ENCODE measurements at regions not wholly inside any gene's neighbourhood (a gene's known extent, or its start where the extent isn't known, plus 50 kb on each side); places are given as distances from the start of the nearest gene placed in this dataset.

DNA sequence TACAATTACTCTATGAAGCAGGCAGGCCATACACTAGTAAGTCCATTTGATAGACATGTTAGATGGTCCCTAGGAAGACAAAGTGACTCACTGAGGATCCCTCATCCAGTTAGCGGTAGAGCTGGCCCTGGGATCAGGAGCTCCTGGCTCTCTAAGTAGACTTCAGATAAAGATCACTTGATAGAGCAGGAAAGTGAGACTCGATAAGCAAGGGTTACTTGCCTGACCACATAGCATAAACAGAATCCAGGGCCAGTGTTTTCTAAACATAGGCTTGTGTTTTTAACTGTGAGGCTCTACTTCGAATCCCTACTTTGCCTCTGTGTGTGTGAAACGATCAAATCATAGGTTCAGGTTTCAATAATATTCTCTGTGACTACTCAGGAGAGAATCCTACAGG, 355.2 kb upstream of the TRIB2 start:
- no peaks in the 10 kb centered on the region for H3K4me1 ChIP-seq (ENCODE audit: control insufficient read depth, insufficient read depth, low read length)
- H3K4me3 ChIP-seq (ENCODE audit: low read length) = no peak overlapping the region
- no peaks in the 10 kb centered on the region for H3K27me3 ChIP-seq (replicated peaks; ENCODE audit: control insufficient read depth, insufficient read depth, low read length)
- no peaks in the 10 kb centered on the region for H3K36me3 ChIP-seq (ENCODE audit: control insufficient read depth, insufficient read depth, low read length, severe bottlenecking)
- no peak for DNase-seq (ENCODE audit: low read depth)
- no peak overlapping the region for H3K9ac ChIP-seq (ENCODE audit: low read length)
- no peaks in the 10 kb centered on the region for H3K9me3 ChIP-seq (ENCODE audit: control insufficient read depth, low read length)

DNA sequence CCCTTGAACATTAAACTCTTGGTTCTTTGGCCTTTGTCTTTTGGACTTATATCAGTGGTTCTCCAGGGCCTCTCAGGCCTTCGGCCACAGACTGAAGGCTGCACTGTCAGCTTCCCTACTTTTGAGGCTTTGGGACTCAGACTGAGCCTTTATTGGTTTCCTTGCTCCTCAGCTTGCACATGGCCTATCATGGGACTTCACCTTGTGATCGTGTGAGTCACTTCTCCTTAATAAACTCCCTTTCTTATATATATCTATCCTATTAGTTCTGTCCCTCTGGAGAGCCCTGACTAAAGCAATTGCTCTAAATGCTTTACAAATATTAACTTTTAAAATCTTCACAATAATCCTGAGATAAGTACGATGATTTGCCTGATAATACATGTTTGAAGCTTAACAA, 353.6 kb upstream of the TRIB2 start:
- no peak for DNase-seq (ENCODE audit: low read depth)
- no peaks in the 10 kb centered on the region for H3K4me1 ChIP-seq (ENCODE audit: control insufficient read depth, insufficient read depth, low read length)
- no peak overlapping the region for H3K4me3 ChIP-seq (ENCODE audit: low read length)
- no peaks in the 10 kb centered on the region for H3K9me3 ChIP-seq (ENCODE audit: control insufficient read depth, low read length)
- H3K9ac ChIP-seq (ENCODE audit: low read length) = no peak overlapping the region
- H3K27me3 ChIP-seq (replicated peaks; ENCODE audit: control insufficient read depth, insufficient read depth, low read length) = no peaks in the 10 kb centered on the region
- no peaks in the 10 kb centered on the region for H3K36me3 ChIP-seq (ENCODE audit: control insufficient read depth, insufficient read depth, low read length, severe bottlenecking)

DNA sequence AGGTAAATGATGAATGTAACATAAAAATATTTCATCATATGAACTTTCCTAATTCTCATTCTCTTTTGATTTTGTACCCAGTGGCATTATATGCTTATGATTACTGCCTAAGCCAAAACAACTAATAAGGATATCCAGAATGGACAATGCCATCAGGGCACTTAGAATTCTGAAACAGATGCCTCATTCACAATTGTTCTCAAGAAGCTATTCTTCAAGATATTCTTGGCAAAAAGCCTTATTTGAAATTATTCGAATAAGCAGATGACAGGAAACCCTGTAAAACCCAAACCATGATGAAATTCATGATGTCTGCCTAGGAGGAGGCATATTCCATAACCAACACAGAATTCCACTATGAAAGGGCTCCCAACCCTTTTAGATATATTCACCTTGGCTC, 353.2 kb upstream of the TRIB2 start:
- no peak overlapping the region for H3K9ac ChIP-seq (ENCODE audit: low read length)
- H3K27me3 ChIP-seq (replicated peaks; ENCODE audit: control insufficient read depth, insufficient read depth, low read length) = no peaks in the 10 kb centered on the region
- no peak for DNase-seq (ENCODE audit: low read depth)
- H3K9me3 ChIP-seq (ENCODE audit: control insufficient read depth, low read length) = no peaks in the 10 kb centered on the region
- no peaks in the 10 kb centered on the region for H3K36me3 ChIP-seq (ENCODE audit: control insufficient read depth, insufficient read depth, low read length, severe bottlenecking)
- no peak overlapping the region for H3K4me3 ChIP-seq (ENCODE audit: low read length)
- H3K4me1 ChIP-seq (ENCODE audit: control insufficient read depth, insufficient read depth, low read length) = no peaks in the 10 kb centered on the region

DNA sequence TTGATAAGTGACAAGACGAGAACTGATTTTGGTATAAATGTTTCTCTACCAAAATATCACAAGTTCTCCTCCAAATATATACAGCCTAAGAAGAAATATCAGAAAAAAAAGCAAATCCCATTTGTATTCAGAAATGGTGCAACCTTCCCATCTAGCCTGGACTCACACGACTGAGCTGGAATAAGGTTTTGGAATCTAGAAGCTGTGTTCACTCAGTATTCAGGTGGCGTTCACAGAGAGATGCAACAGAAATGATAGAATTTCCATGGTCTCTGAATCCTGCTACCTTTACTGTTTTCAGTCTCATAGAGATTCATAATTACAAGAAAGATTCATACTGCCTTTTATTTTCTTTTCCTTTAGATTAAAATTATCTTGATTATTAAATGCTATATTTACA, 347.2 kb upstream of the TRIB2 start:
- H3K9ac ChIP-seq (ENCODE audit: low read length) = no peak overlapping the region
- no peak overlapping the region for H3K4me3 ChIP-seq (ENCODE audit: low read length)
- no peaks in the 10 kb centered on the region for H3K27me3 ChIP-seq (replicated peaks; ENCODE audit: control insufficient read depth, insufficient read depth, low read length)
- no peaks in the 10 kb centered on the region for H3K9me3 ChIP-seq (ENCODE audit: control insufficient read depth, low read length)
- no peaks in the 10 kb centered on the region for H3K4me1 ChIP-seq (ENCODE audit: control insufficient read depth, insufficient read depth, low read length)
- H3K36me3 ChIP-seq (ENCODE audit: control insufficient read depth, insufficient read depth, low read length, severe bottlenecking) = no peaks in the 10 kb centered on the region
- DNase-seq (ENCODE audit: low read depth) = no peak

DNA sequence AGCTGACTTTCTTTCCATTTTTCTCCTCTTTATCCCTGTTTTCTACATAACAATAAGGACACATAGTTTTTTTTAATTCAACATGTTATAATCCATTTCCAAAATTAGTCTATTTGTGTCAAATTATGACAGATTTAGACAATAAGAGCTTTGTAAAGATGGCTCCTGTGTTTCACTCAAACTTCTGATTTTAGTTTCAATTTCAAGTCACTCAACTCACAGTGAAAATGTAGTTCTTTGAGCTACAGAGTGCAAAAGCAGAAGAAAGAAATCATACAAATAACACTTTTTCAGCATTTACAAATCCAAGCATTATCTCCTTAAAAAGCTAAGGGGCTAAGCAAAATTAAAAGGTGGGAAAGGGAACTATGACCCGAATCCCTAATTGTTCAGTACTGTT, 340.7 kb upstream of the TRIB2 start:
- no peak for DNase-seq (ENCODE audit: low read depth)
- Histone ChIP-seq H3K4me3 (ENCODE audit: low read length) (no peak overlapping the region), H3K36me3 (ENCODE audit: control insufficient read depth, insufficient read depth, low read length, severe bottlenecking) (no peaks in the 10 kb centered on the region), H3K4me1 (ENCODE audit: control insufficient read depth, insufficient read depth, low read length) (peaks cover 4% of the 10 kb centered on the region), H3K9me3 (ENCODE audit: control insufficient read depth, low read length) (no peaks in the 10 kb centered on the region), H3K9ac (ENCODE audit: low read length) (no peak overlapping the region), H3K27me3 (replicated peaks; ENCODE audit: control insufficient read depth, insufficient read depth, low read length) (no peaks in the 10 kb centered on the region)

DNA sequence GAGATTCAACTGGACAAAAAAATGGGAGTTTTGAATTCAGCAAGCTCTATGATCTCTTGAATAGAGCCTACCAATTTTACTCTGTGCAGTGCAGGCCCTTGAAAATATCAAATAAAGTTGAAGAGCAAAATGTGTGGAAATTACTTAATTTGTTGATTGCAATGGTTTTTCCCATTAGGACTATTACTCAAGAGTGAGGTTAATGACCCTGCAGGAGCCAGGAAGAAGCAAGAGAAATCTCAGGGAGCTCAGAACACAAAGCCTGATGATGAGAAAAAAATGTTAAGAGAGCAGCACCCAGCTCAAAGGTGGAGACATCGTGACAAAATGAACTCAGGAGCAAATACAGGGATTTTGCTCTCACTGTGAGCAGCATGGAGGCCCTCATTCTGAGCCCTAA, 337.6 kb upstream of the TRIB2 start:
- no peaks in the 10 kb centered on the region for H3K9me3 ChIP-seq (ENCODE audit: control insufficient read depth, low read length)
- H3K36me3 ChIP-seq (ENCODE audit: control insufficient read depth, insufficient read depth, low read length, severe bottlenecking) = no peaks in the 10 kb centered on the region
- peaks cover 4% of the 10 kb centered on the region for H3K4me1 ChIP-seq (ENCODE audit: control insufficient read depth, insufficient read depth, low read length)
- no peak for DNase-seq (ENCODE audit: low read depth)
- H3K27me3 ChIP-seq (replicated peaks; ENCODE audit: control insufficient read depth, insufficient read depth, low read length) = no peaks in the 10 kb centered on the region
- no peak overlapping the region for H3K9ac ChIP-seq (ENCODE audit: low read length)
- no peak overlapping the region for H3K4me3 ChIP-seq (ENCODE audit: low read length)

DNA sequence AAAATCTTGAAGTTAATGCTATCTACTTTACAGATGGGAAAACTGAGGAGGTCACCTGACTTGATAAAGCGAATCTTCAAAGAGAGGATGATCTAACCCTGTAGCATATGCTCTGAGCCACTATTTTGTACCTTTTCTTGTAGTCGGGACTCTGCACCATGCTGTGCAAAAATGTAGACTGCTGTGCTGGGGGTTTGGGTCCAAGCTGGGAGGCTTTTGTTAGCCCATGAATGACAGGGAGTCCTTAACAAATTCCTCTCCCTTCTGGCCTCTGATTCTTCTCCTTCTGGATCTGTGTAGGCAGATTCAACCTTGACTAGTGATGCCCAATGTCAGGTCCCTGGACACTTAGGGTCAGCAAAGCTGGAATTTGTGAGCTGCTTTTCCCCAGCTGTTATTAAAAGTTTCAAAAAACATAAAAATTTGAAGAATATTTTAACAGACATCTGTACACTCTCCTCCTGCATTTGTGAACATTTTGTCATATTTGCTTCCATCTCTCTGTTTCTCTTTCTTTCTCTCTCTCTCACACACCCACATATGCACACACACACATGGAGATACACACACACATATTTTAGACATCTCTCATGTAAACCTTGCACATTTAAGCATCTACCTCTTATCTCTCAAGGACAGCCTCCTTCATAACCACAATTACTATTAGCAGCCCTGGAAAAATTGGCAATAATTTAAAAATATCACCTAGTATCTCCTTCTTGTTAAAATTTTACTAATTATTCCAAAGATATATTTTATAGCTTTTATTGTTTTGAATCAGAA, 335.0 kb upstream of the TRIB2 start:
- Histone ChIP-seq H3K36me3 (ENCODE audit: control insufficient read depth, insufficient read depth, low read length, severe bottlenecking) (no peaks in the 10 kb centered on the region), H3K9ac (ENCODE audit: low read length) (no peak overlapping the region), H3K9me3 (ENCODE audit: control insufficient read depth, low read length) (no peaks in the 10 kb centered on the region), H3K27me3 (replicated peaks; ENCODE audit: control insufficient read depth, insufficient read depth, low read length) (no peaks in the 10 kb centered on the region), H3K4me1 (ENCODE audit: control insufficient read depth, insufficient read depth, low read length) (peaks cover 4% of the 10 kb centered on the region), H3K4me3 (ENCODE audit: low read length) (no peak overlapping the region)
- DNase-seq (ENCODE audit: low read depth) = no peak

DNA sequence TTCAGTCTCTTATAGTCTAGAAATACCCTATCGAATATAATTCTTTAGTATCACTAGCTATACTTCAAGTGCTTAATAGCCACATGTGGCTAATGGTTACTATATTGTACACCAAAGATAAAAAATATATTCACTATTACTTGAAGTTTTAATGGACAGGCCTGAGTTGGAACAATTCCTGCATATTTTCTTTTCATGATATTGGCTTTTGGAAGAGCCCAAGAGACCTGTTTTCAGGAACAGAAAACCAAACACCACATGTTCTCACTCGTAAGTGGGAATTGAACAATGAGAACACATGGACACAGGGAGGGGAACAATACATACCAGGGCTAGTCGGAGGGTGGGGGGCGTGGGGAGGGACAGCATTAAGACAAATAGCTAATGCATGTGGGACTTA, 334.4 kb upstream of the TRIB2 start:
- no peaks in the 10 kb centered on the region for H3K27me3 ChIP-seq (replicated peaks; ENCODE audit: control insufficient read depth, insufficient read depth, low read length)
- H3K4me3 ChIP-seq (ENCODE audit: low read length) = no peak overlapping the region
- H3K4me1 ChIP-seq (ENCODE audit: control insufficient read depth, insufficient read depth, low read length) = peaks cover 4% of the 10 kb centered on the region
- H3K9ac ChIP-seq (ENCODE audit: low read length) = no peak overlapping the region
- DNase-seq (ENCODE audit: low read depth) = no peak
- no peaks in the 10 kb centered on the region for H3K9me3 ChIP-seq (ENCODE audit: control insufficient read depth, low read length)
- no peaks in the 10 kb centered on the region for H3K36me3 ChIP-seq (ENCODE audit: control insufficient read depth, insufficient read depth, low read length, severe bottlenecking)

DNA sequence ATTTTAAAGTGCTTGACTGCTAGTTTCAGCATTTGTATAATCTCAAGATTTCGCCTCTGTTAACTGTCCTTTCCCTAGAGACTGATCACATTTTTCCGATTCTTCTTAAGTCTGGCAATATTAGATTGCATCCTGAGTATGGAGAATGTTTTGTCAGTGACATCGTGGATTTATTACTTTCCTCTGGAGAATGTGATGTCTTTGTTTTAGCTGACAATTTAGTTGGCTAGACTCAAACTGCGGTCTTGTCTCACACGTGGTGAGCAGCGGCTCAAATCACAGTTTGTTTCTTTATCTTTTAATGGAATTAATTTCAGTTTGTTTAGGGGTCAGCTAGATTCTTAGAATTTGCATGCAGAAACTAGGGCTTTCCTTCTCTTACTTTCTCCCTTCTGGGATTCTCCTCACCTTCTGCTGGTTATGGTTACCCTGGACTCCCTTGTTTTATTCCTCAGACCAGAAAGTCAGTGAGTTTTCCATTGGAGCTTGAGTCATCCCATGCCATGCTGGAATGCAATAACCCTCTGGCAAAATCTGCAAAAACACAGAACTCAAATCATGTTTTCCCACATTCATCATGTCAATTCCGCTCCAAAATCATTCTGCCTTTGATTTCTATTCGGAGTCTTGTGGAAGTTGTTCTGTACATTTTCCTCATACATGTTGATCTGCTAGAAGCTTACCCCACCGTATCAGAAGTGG, 327.2 kb upstream of the TRIB2 start:
- Histone ChIP-seq H3K4me3 (ENCODE audit: low read length) (peak overlapping the region; percentile 60), H3K9ac (ENCODE audit: low read length) (no peak overlapping the region), H3K9me3 (ENCODE audit: control insufficient read depth, low read length) (no peaks in the 10 kb centered on the region), H3K27me3 (replicated peaks; ENCODE audit: control insufficient read depth, insufficient read depth, low read length) (no peaks in the 10 kb centered on the region), H3K4me1 (ENCODE audit: control insufficient read depth, insufficient read depth, low read length) (peaks cover 9% of the 10 kb centered on the region), H3K36me3 (ENCODE audit: control insufficient read depth, insufficient read depth, low read length, severe bottlenecking) (no peaks in the 10 kb centered on the region)
- no peak for DNase-seq (ENCODE audit: low read depth)

DNA sequence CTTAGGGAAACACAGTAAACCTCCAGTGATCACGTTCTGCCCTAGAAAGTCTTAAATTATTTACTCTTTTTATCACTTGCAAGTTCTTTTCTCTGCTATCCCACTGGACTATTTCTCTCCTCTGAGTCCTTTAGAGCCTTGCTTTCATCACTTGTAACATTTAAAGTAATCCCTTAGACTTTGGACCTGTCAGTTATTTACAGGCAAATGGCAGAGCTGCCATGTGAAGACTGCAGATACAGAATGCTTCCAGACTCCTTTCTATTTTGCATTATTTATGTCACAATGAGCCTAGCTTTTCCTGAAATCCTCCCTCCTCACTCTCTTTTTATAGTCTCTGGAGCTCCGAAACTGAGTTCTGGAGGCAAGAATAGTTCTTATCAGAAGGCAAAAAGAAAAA, 325.6 kb upstream of the TRIB2 start:
- Histone ChIP-seq H3K9ac (ENCODE audit: low read length) (no peak overlapping the region), H3K4me3 (ENCODE audit: low read length) (no peak overlapping the region), H3K9me3 (ENCODE audit: control insufficient read depth, low read length) (no peaks in the 10 kb centered on the region), H3K36me3 (ENCODE audit: control insufficient read depth, insufficient read depth, low read length, severe bottlenecking) (no peaks in the 10 kb centered on the region), H3K27me3 (replicated peaks; ENCODE audit: control insufficient read depth, insufficient read depth, low read length) (no peaks in the 10 kb centered on the region), H3K4me1 (ENCODE audit: control insufficient read depth, insufficient read depth, low read length) (peaks cover 9% of the 10 kb centered on the region)
- DNase-seq (ENCODE audit: low read depth) = no peak

DNA sequence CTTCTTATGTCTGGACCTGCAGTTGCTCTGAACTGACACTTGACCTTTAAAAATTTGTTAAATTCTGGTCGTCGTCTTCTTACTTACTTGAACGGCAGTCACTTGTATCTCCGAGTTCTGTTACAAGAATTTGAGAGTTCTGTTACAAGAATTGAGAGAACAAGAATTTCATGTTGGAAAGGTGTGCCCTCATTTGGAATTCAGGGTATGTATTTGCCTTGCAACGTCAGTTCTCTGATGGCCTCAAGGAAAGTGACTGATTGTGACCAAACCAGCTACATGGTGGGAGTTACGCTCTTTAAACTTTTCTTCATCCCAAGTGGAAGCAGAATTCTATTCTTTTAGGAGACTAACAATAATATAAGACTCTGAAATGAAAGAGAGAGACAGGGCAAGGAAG, 320.0 kb upstream of the TRIB2 start:
- no peak overlapping the region for H3K9ac ChIP-seq (ENCODE audit: low read length)
- H3K36me3 ChIP-seq (ENCODE audit: control insufficient read depth, insufficient read depth, low read length, severe bottlenecking) = no peaks in the 10 kb centered on the region
- H3K27me3 ChIP-seq (replicated peaks; ENCODE audit: control insufficient read depth, insufficient read depth, low read length) = peaks cover 4% of the 10 kb centered on the region
- no peak overlapping the region for H3K4me3 ChIP-seq (ENCODE audit: low read length)
- H3K4me1 ChIP-seq (ENCODE audit: control insufficient read depth, insufficient read depth, low read length) = no peaks in the 10 kb centered on the region
- DNase-seq (ENCODE audit: low read depth) = no peak
- no peaks in the 10 kb centered on the region for H3K9me3 ChIP-seq (ENCODE audit: control insufficient read depth, low read length)

Data from adipocyte (in vitro differentiated cells).